Coronary artery (tissue), 2 donors: ENCODE measurements at regions not wholly inside any gene's neighbourhood (a gene's known extent, or its start where the extent isn't known, plus 50 kb on each side); places are given as distances from the start of the nearest gene placed in this dataset.

Experiments
- DNase-seq: peaks from one replicate; pipeline ENCODE4 v3.0.0-alpha.2; 2017; ENCODE audit warnings: low spot score
- H3K27ac ChIP-seq, 2 donors: fragments of 200-600 bp; sonication (generic); one replicate each; pipeline ENCODE4 v1.5.1; 2016 to 2019
- H3K4me3 ChIP-seq: fragments of 200-600 bp; sonication (generic); 2 replicates; pipeline ENCODE4 v1.5.1; 2016; ENCODE audit warnings: mild to moderate bottlenecking, moderate library complexity
- TF ChIP-seq, protein P1 (sequence below): fragments of 200-600 bp; sonication (generic); IDR thresholded peaks from one replicate; pipeline ENCODE4 v1.5.1; 2019; ENCODE audit warnings: antibody characterized with exemption

DNA sequence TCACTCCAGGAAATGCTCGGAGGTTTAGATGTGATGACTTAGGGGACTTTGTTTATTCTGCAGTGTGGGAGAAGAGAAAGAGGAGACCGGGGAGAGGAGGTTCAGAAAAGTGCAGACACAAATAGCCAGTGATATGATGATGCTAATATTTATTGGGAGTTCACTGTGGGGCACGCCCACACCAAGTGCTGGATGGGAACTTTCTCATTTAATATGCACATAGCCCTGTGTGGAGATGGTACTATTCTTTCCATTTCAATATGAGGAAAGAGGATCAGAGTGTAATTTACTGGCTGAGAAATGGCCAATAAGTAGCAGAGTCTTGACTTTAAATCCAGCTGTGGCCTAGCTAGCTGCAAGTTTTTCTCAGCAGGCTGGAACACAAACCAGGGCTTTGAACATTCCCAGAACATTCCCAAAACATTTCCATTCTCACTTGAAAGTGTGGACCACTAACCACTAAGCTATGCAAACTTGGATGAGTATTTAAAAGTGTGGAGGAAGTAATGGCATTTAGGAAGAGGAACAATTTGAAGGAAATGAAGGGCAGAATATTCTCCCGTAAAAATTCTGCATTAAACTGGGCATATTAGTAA lies 231.7 kb downstream of the HS3ST1 start:
- TF ChIP-seq, protein P1, sequence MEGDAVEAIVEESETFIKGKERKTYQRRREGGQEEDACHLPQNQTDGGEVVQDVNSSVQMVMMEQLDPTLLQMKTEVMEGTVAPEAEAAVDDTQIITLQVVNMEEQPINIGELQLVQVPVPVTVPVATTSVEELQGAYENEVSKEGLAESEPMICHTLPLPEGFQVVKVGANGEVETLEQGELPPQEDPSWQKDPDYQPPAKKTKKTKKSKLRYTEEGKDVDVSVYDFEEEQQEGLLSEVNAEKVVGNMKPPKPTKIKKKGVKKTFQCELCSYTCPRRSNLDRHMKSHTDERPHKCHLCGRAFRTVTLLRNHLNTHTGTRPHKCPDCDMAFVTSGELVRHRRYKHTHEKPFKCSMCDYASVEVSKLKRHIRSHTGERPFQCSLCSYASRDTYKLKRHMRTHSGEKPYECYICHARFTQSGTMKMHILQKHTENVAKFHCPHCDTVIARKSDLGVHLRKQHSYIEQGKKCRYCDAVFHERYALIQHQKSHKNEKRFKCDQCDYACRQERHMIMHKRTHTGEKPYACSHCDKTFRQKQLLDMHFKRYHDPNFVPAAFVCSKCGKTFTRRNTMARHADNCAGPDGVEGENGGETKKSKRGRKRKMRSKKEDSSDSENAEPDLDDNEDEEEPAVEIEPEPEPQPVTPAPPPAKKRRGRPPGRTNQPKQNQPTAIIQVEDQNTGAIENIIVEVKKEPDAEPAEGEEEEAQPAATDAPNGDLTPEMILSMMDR = no peak
- Histone ChIP-seq H3K27ac (no peak overlapping the region), H3K4me3 (no peak overlapping the region)
- no peak for DNase-seq

DNA sequence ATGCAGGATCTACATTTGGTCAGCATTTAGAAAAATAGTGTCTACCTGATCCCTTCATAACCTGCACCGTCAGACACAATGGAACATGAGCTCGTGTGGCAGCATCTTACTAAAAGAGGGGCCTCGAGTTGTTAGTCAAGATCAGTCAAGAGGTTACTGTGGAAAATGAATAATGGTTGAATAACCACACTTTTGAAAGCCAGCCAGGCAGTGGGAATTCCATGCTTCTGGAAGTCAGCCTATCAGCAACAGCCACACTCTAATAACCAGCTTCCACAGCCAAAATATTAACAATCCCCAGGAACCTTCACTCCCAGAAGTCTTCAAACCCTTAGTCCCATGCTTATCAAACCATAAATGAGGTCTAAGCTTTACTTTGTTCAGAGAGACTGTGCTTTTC lies 234.3 kb downstream of the HS3ST1 start:
- Histone ChIP-seq H3K27ac (no peak overlapping the region), H3K4me3 (no peak overlapping the region)
- TF ChIP-seq, protein P1 = no peak
- no peak for DNase-seq

GRCh38 chr4:11189756-11190155 lies 238.9 kb downstream of the HS3ST1 start:
- DNase-seq = no peak
- TF ChIP-seq, protein P1 = no peak
- H3K4me3 ChIP-seq = no peak overlapping the region
- no peak overlapping the region for H3K27ac ChIP-seq

DNA sequence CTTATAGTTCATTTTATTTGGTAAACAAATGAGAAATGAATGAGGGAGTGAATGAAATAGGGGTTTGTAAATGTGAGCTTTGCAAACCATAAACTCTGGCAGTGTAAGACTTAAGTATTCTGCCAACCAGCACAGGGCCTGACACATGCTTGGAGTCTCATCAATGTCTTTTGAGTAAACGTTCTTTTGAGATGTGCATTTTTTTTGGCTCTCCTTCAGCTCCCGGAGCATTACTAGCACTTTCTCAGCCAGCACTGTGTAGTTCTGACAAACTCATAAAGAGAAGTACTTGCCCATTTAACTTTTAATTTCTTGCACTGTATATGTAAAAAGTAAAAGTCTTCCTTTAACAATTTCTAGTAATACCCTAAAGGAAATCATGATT lies 245.3 kb downstream of the HS3ST1 start:
- TF ChIP-seq, protein P1 = no peak

GRCh38 chr4:11182586-11183355 lies 245.9 kb downstream of the HS3ST1 start:
- no peak for DNase-seq
- TF ChIP-seq, protein P1 = no peak
- Histone ChIP-seq H3K27ac (no peak overlapping the region), H3K4me3 (no peak overlapping the region)

More for the DNA sequence above, 245.3 kb downstream of the HS3ST1 start:
- H3K27ac ChIP-seq = no peak overlapping the region
- no peak overlapping the region for H3K4me3 ChIP-seq
- no peak for DNase-seq

GRCh38 chr4:11182031-11182430 lies 246.7 kb downstream of the HS3ST1 start:
- Histone ChIP-seq H3K4me3 (no peak overlapping the region), H3K27ac (no peak overlapping the region)
- TF ChIP-seq, protein P1 = no peak
- DNase-seq = no peak

DNA sequence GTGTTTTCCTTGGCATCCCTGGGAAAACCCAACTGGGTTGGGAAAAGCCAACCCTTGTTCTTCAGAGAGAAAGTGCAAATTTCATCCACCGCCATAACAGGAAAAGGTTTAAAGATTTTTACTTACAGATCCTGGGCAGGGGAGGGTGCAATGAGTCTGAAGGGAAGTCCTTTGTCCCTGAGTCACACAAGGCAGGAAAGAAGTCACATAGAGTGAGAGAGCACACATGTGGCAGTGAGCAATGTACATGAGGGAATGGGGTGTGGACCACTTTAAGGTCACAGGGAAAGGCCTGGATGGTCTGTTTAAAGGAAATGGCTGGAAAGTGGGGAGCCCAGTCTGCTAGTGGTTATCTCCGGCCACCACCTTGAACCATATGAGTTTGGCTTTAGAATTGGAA lies 248.9 kb downstream of the HS3ST1 start:
- TF ChIP-seq, protein P1 = no peak
- no peak overlapping the region for H3K27ac ChIP-seq
- H3K4me3 ChIP-seq = no peak overlapping the region
- no peak for DNase-seq
